Ishikawa (cell line): ENCODE measurements at regions not wholly inside any gene's neighbourhood (a gene's known extent, or its start where the extent isn't known, plus 50 kb on each side); places are given as distances from the start of the nearest gene placed in this dataset.

Source experiments
- CEBPB ChIP-seq: IDR thresholded peaks from 2 replicates; pipeline ENCODE4 v1.6.1; 2012
- CREB1 ChIP-seq: IDR thresholded peaks from 2 replicates; pipeline ENCODE4 v1.6.1; 2012; ENCODE audit warnings: low read depth
- EGR1 ChIP-seq: IDR thresholded peaks from 2 replicates; pipeline ENCODE4 v1.6.1; 2012
- EP300 ChIP-seq: IDR thresholded peaks from 2 replicates; pipeline ENCODE4 v1.6.1; 2012; ENCODE audit warnings: borderline replicate concordance
- FOXM1 ChIP-seq: IDR thresholded peaks from 2 replicates; pipeline ENCODE4 v1.6.1; 2012; ENCODE audit warnings: low read depth, borderline replicate concordance
- MAX ChIP-seq: IDR thresholded peaks from 2 replicates; pipeline ENCODE4 v1.6.1; 2012
- NFIC ChIP-seq: IDR thresholded peaks from 2 replicates; pipeline ENCODE4 v1.6.1; 2012
- RAD21 ChIP-seq: IDR thresholded peaks from 2 replicates; pipeline ENCODE4 v1.6.1; 2012; ENCODE audit warnings: low read depth
- REST ChIP-seq: IDR thresholded peaks from 2 replicates; pipeline ENCODE4 v1.6.1; 2012; ENCODE audit warnings: low read depth, mild to moderate bottlenecking
- TAF1 ChIP-seq: IDR thresholded peaks from 2 replicates; pipeline ENCODE4 v1.6.1; 2012; ENCODE audit warnings: low read depth, mild to moderate bottlenecking
- TCF12 ChIP-seq: IDR thresholded peaks from 2 replicates; pipeline ENCODE4 v1.6.1; 2012; ENCODE audit warnings: low read depth
- TEAD4 ChIP-seq: IDR thresholded peaks from 2 replicates; pipeline ENCODE4 v1.6.1; 2012
- USF1 ChIP-seq: IDR thresholded peaks from 2 replicates; pipeline ENCODE4 v1.6.1; 2012
- YY1 ChIP-seq: IDR thresholded peaks from 2 replicates; pipeline ENCODE4 v1.6.1; 2012; ENCODE audit warnings: low read depth
- ZBTB7A ChIP-seq: IDR thresholded peaks from 2 replicates; pipeline ENCODE4 v1.6.1; 2012; ENCODE audit warnings: low read depth

GRCh38 chr4:38416450-38417014 lies 247.5 kb upstream of the KLF3 start:
- TF ChIP-seq MAX (no peak), USF1 (no peak), EGR1 (no peak), TCF12 (no peak), RAD21 (no peak), FOXM1 (no peak), NFIC (no peak), YY1 (no peak), CREB1 (no peak), TEAD4 (no peak)

GRCh38 chr4:38422850-38423249 lies 241.1 kb upstream of the KLF3 start:
- TF ChIP-seq NFIC: no peak
- no peak for TF ChIP-seq REST
- TF ChIP-seq CEBPB: no peak
- no peak for TF ChIP-seq TCF12
- no peak for TF ChIP-seq EGR1
- no peak for TF ChIP-seq YY1
- TF ChIP-seq FOXM1: no peak

- TF ChIP-seq YY1: no peak
- no peak for TF ChIP-seq TAF1
- TF ChIP-seq RAD21: no peak
- no peak for TF ChIP-seq TEAD4
- TF ChIP-seq FOXM1: no peak
- TF ChIP-seq CREB1: no peak
- TF ChIP-seq USF1: no peak
- TF ChIP-seq REST: no peak
- no peak for TF ChIP-seq CEBPB
- no peak for TF ChIP-seq MAX
- no peak for TF ChIP-seq ZBTB7A
These were observed 239.7 kb upstream of the KLF3 start for GRCh38 chr4:38424151-38424871.

GRCh38 chr4:38426532-38426931 lies 237.5 kb upstream of the KLF3 start:
- TF ChIP-seq MAX (no peak), ZBTB7A (no peak), CREB1 (no peak), REST (no peak), NFIC (no peak), CEBPB (no peak), YY1 (no peak), EGR1 (no peak), TEAD4 (no peak), TAF1 (no peak), TCF12 (no peak), EP300 (no peak), RAD21 (no peak), USF1 (no peak), FOXM1 (no peak)
